ENCODE measurements at regions not wholly inside any gene's neighbourhood (a gene's known extent, or its start where the extent isn't known, plus 50 kb on each side); places are given as distances from the start of the nearest gene placed in this dataset.
"Not testable (repeated sequence)": the region's sequence is repeated elsewhere in the genome, so short reads cannot be mapped to it uniquely, and the experiment has no call there.

GRCh38 chrX:99308302-99308701 lies 1101.8 kb downstream of the PCDH19 start:
- no peak for TF ChIP-seq CTCF (conservative IDR thresholded peaks at IDR 0.05; ENCODE audit: low read depth, low read length)
- H3K4me3 ChIP-seq (ENCODE audit: low read depth, low read length), result no peak overlapping the region
- DNase-seq (ENCODE audit: low read depth), result no peak

GRCh38 chrX:99305573-99305972 lies 1104.5 kb downstream of the PCDH19 start:
- no peak for DNase-seq (ENCODE audit: low read depth)
- TF ChIP-seq CTCF (conservative IDR thresholded peaks at IDR 0.05; ENCODE audit: low read depth, low read length), result no peak
- no peak overlapping the region for H3K4me3 ChIP-seq (ENCODE audit: low read depth, low read length)

- H3K4me3 ChIP-seq (ENCODE audit: low read depth, low read length), result no peak overlapping the region
- DNase-seq (ENCODE audit: low read depth), result no peak
- TF ChIP-seq CTCF (conservative IDR thresholded peaks at IDR 0.05; ENCODE audit: low read depth, low read length), result peak; percentile 22
These were observed 1108.1 kb downstream of the PCDH19 start for GRCh38 chrX:99301990-99302389.

GRCh38 chrX:99271641-99272040 lies 1138.4 kb downstream of the PCDH19 start:
- DNase-seq (ENCODE audit: low read depth), result no peak
- no peak overlapping the region for H3K4me3 ChIP-seq (ENCODE audit: low read depth, low read length)
- TF ChIP-seq CTCF (conservative IDR thresholded peaks at IDR 0.05; ENCODE audit: low read depth, low read length), result no peak

GRCh38 chrX:99266255-99266654 lies 1143.8 kb downstream of the PCDH19 start:
- no peak overlapping the region for H3K4me3 ChIP-seq (ENCODE audit: low read depth, low read length)
- no peak for TF ChIP-seq CTCF (conservative IDR thresholded peaks at IDR 0.05; ENCODE audit: low read depth, low read length)
- DNase-seq (ENCODE audit: low read depth), result no peak

- no peak for DNase-seq (ENCODE audit: low read depth)
- no peak overlapping the region for H3K4me3 ChIP-seq (ENCODE audit: low read depth, low read length)
- no peak for TF ChIP-seq CTCF (conservative IDR thresholded peaks at IDR 0.05; ENCODE audit: low read depth, low read length)
These were observed 1161.9 kb downstream of the PCDH19 start for GRCh38 chrX:99248180-99248579.

- no peak for DNase-seq (ENCODE audit: low read depth)
- TF ChIP-seq CTCF (conservative IDR thresholded peaks at IDR 0.05; ENCODE audit: low read depth, low read length), result no peak
- H3K4me3 ChIP-seq (ENCODE audit: low read depth, low read length), result no peak overlapping the region
These were observed 1168.1 kb downstream of the PCDH19 start for GRCh38 chrX:99242001-99242400.

- DNase-seq (ENCODE audit: low read depth); H3K4me3 ChIP-seq (ENCODE audit: low read depth, low read length): not testable (repeated sequence)
These were observed 1175.7 kb downstream of the PCDH19 start for GRCh38 chrX:99234384-99234783.
